GM12875 (cell line): ENCODE measurements at regions not wholly inside any gene's neighbourhood (a gene's known extent, or its start where the extent isn't known, plus 50 kb on each side); places are given as distances from the start of the nearest gene placed in this dataset.

Experiments used
- H3K4me3 ChIP-seq: one replicate; pipeline ENCODE4 v1.5.1; 2011; ENCODE audit warnings: low read depth, low read length, control low read depth
- TF ChIP-seq, protein P1 (sequence below): IDR thresholded peaks from 2 replicates; pipeline ENCODE4 v1.5.1; 2011; ENCODE audit warnings: low read depth, mild to moderate bottlenecking, control low read depth, inconsistent platforms, low read length, moderate library complexity, borderline replicate concordance; ENCODE audit not compliant: insufficient read depth

DNA sequence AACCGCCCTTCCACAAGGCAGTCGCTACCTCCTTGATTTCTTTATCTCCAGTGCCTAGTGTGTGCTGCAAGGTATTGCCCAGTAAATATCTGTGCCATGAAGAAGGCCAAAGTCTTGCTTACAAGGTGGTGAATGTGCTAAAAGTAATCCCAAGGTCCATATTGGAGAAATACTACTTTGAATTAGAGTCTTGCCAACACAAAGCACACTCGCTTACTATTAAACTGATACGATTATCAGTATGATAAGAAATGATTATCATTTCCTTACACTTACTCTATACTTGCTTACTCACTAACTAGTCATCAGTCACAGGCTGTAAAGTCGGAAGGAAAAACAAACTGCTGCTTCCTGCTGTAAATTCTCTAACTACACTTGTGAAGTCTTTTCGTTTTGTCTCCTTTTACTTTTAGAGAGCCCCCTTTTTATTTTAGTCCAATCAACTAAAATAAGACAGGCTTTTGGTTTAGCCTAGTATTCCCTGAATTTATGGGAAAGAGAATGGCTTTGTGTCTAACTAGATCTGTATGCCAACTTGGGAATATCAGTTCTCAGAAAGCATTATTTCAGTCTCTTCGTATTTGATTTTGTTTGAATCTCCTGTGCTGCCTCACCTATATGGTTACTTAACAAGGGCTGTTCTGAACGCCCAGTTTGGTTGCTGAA, 107.1 kb upstream of the TSC22D2 start:
- TF ChIP-seq, protein P1, sequence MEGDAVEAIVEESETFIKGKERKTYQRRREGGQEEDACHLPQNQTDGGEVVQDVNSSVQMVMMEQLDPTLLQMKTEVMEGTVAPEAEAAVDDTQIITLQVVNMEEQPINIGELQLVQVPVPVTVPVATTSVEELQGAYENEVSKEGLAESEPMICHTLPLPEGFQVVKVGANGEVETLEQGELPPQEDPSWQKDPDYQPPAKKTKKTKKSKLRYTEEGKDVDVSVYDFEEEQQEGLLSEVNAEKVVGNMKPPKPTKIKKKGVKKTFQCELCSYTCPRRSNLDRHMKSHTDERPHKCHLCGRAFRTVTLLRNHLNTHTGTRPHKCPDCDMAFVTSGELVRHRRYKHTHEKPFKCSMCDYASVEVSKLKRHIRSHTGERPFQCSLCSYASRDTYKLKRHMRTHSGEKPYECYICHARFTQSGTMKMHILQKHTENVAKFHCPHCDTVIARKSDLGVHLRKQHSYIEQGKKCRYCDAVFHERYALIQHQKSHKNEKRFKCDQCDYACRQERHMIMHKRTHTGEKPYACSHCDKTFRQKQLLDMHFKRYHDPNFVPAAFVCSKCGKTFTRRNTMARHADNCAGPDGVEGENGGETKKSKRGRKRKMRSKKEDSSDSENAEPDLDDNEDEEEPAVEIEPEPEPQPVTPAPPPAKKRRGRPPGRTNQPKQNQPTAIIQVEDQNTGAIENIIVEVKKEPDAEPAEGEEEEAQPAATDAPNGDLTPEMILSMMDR: no peak
- H3K4me3 ChIP-seq: no peak overlapping the region

DNA sequence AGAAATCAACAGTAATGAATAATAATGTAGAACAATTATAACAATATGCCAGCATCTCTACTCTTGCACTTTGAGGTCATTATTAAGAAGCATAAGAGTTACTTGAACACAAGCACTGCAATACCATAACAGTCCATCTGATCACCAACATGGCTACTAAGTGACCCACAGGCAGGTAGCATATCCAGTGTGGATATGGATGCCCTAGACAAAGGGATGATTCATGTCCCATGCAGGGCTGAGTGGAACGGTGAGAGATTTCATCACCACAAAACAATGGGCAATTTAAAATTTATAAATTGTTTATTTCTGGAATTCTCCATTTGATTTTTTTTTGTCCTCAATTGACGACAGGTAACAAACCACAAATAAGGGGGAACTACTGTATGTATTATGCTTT, 107.7 kb upstream of the TSC22D2 start:
- H3K4me3 ChIP-seq: no peak overlapping the region
- TF ChIP-seq, protein P1: no peak

DNA sequence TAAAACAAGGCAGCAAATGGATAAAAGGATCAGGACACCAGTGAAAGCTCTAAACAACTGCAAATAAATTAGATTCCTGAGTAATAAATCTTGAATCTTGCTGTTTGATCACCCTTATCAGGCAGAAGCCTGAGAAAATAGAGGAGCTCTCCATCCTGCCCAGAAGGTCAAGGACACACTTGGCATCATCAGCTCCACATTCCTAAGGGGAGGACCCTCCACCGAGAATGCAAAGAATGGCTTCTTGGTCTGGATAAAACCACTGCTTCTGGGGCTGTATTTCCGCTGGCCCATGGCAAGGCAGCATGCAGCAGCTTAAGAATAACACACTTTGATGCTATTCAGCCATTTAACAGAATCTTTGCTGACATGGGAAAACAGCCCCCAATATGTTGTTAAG, 108.9 kb upstream of the TSC22D2 start:
- no peak overlapping the region for H3K4me3 ChIP-seq
- TF ChIP-seq, protein P1: no peak

DNA sequence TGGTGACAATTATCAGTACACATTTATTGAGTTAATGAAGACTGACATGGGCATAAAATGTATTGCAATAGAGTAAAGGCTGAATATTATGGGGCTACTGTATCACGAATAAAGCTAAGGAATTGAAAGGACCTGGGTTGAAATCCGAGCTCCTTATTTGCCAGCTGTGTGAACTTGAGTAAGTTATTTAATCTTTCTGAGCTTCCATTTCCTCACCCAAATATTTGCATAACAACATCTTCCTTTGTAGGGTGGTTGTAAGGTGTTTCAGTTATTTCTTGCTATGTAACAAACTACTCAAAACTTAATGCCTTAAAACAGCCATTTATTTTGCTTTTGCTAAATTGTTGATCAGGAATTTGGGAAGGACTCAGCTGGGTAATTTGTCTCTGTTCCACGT, 111.1 kb upstream of the TSC22D2 start:
- no peak overlapping the region for H3K4me3 ChIP-seq
- TF ChIP-seq, protein P1: no peak

DNA sequence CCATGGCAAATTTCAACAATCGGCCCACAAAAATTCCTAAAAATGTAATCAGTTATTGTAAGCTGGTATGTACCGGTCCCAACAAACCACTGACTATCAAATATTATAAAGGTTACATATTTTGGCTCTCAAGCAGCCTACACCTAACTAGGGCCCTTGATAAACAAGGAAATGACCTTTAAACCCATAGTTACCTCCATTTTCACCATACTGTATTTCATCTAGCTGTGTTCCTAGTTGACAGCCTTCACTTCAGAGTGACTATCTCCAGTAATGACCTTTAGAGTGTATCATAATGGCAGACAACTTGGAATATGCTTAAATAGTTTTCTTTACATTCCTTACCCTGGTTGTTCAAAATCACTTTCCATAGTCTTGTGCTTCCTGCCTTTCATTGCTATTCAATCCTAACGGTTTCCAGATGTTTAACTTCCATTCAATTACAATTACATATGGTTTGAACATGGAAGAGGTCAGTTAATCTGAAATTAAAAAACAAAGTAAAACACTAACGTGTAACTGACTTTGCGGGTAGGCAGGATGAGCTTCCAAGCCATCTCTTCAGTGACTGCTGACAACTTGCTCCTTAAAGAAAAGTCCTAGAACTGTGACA, 111.9 kb upstream of the TSC22D2 start:
- no peak overlapping the region for H3K4me3 ChIP-seq
- TF ChIP-seq, protein P1: no peak

DNA sequence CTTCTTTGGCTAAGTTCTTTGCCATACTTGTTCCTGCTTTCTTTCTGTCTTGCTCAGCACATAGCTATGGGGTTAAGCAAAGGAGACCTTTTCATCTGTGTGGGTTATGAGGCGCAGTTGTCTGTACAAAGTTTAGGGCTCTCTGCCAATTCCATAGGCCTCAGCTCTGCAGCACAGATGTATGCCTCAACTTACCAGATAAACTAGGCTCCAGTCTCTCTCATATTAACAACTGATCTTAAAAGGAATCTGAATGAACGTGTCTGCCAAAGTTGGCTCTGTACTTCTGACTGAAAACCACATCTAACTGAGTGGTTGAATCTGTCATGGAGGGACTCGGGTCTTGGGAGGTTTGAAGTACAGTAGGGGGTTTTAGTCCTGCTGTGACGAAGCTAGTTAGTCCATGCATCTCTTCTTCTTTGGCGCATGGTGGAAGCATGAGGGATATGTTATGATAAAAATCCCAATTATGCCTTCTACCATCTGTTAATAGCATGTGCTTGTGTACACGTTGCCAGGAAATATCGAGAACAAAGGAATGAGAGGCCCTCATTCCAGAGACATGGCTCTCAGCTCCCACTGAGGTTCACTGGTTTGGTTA, 114.6 kb upstream of the TSC22D2 start:
- H3K4me3 ChIP-seq: no peak overlapping the region
- TF ChIP-seq, protein P1: no peak

DNA sequence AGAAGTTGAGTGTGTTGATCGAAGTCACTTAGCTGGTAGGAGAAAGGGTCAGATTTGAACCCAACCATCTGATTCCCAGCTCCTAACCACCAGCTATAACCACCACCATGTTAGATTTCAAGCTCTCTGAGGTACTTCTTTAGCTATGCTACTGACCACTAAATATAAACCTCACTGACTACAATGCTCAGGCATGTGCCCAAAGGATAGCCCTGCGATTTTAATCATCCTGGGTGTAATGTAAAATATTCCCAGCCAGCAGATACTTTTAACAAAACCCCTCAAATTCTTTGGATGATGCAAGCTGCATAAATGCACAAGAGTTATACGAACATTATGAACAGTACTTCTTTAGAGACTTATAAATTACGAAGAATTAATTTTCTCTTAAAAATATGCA, 115.2 kb upstream of the TSC22D2 start:
- TF ChIP-seq, protein P1: no peak

More for the DNA sequence above, 115.2 kb upstream of the TSC22D2 start:
- H3K4me3 ChIP-seq: no peak overlapping the region
